IMR-90 (cell line): ENCODE measurements at regions not wholly inside any gene's neighbourhood (a gene's known extent, or its start where the extent isn't known, plus 50 kb on each side); places are given as distances from the start of the nearest gene placed in this dataset.

Experiments used
- ATAC-seq: fragments of 200-7000 bp; cut with Tn5 transposase; 2 replicates; pipeline ENCODE4 v1.9.1; 2020; ENCODE audit warnings: low read depth, mild to moderate bottlenecking, moderate library complexity
- BruUV-seq: library from RNA; stranded (reverse); fragments of 400-500 nt; replicated peaks from 2 replicates; lab custom pipeline; 2021; lab: Mats Ljungman, UMichigan
- CTCF ChIA-PET: fragments of 300-600 bp; formaldehyde crosslinking; extraction: SDS; loops from one replicate; lab custom pipeline; 2021; ENCODE audit warnings: antibody characterized with exemption; lab: Yijun Ruan, JAX
- POLR2A ChIA-PET: fragments of 300-600 bp; sonication (Branson Sonifier 250); formaldehyde crosslinking; loops from one replicate; lab custom pipeline; 2022; ENCODE audit warnings: antibody characterized with exemption; ENCODE audit not compliant: unreplicated experiment; lab: Charles Lee
- DNase-seq: peaks from one replicate; pipeline ENCODE4 v3.0.0; 2013
- H2AFZ ChIP-seq: replicated peaks from 2 replicates; pipeline ENCODE3; 2013; ENCODE audit warnings: low read length, mild to moderate bottlenecking; ENCODE audit not compliant: poor library complexity
- H2AK5ac ChIP-seq: 2 replicates; pipeline ENCODE4 v1.6.1; 2013; ENCODE audit warnings: low read depth, low read length, inconsistent platforms
- H2AK9ac ChIP-seq: replicated peaks from 2 replicates; pipeline ENCODE3; 2013; ENCODE audit warnings: mild to moderate bottlenecking, low read depth, low read length, moderate library complexity; ENCODE audit not compliant: poor library complexity
- H2BK120ac ChIP-seq: 2 replicates; pipeline ENCODE4 v1.6.1; 2013; ENCODE audit warnings: low read depth, low read length, inconsistent platforms
- H2BK15ac ChIP-seq: 3 replicates; pipeline ENCODE4 v1.6.1; 2013; ENCODE audit warnings: low read depth, low read length, inconsistent platforms
- H2BK20ac ChIP-seq: 2 replicates; pipeline ENCODE4 v1.6.1; 2013; ENCODE audit warnings: low read depth, mild to moderate bottlenecking, inconsistent platforms, low read length, moderate library complexity
- H2BK5ac ChIP-seq: 2 replicates; pipeline ENCODE4 v1.6.1; 2013; ENCODE audit warnings: mild to moderate bottlenecking, low read depth, low read length, inconsistent platforms; ENCODE audit not compliant: poor library complexity, severe bottlenecking
- H3K14ac ChIP-seq: replicated peaks from 2 replicates; pipeline ENCODE4 v1.6.1; 2013; ENCODE audit warnings: low read depth, low read length, inconsistent platforms
- H3K18ac ChIP-seq: 2 replicates; pipeline ENCODE4 v1.6.1; 2013; ENCODE audit warnings: low read depth, low read length, control low read depth
- H3K23ac ChIP-seq: 2 replicates; pipeline ENCODE4 v1.6.1; 2013; ENCODE audit warnings: low read depth, low read length, inconsistent platforms
- H3K27ac ChIP-seq: 2 replicates; pipeline ENCODE4 v1.5.1; 2013; ENCODE audit warnings: mild to moderate bottlenecking, control low read depth, low read length; ENCODE audit not compliant: insufficient read depth
- H3K27me3 ChIP-seq: 2 replicates; pipeline ENCODE4 v1.6.1; 2013; ENCODE audit warnings: low read length; ENCODE audit not compliant: control insufficient read depth, insufficient read depth
- H3K36me3 ChIP-seq: 2 replicates; pipeline ENCODE4 v1.6.1; 2013; ENCODE audit warnings: low read length, mixed read lengths; ENCODE audit not compliant: control insufficient read depth, insufficient read depth
- H3K4ac ChIP-seq: 2 replicates; pipeline ENCODE4 v1.6.1; 2013; ENCODE audit warnings: low read depth, low read length, inconsistent platforms
- H3K4me1 ChIP-seq: 2 replicates; pipeline ENCODE4 v1.6.1; 2013; ENCODE audit warnings: low read length, mixed read lengths; ENCODE audit not compliant: control insufficient read depth, insufficient read depth
- H3K4me2 ChIP-seq: 2 replicates; pipeline ENCODE4 v1.6.1; 2013; ENCODE audit warnings: low read depth, mild to moderate bottlenecking, control low read depth, low read length, moderate library complexity
- H3K4me3 ChIP-seq: 2 replicates; pipeline ENCODE4 v1.5.1; 2013; ENCODE audit warnings: low read depth, mild to moderate bottlenecking, control low read depth, low read length, moderate library complexity; ENCODE audit not compliant: insufficient read depth
- H3K56ac ChIP-seq: 2 replicates; pipeline ENCODE4 v1.6.1; 2013; ENCODE audit warnings: low read length, inconsistent platforms; ENCODE audit not compliant: insufficient read depth; ENCODE audit errors: extremely low read depth
- H3K79me1 ChIP-seq, 2 experiments: 2 replicates each; pipeline ENCODE4 v1.6.1; 2013; ENCODE audit warnings: low read length in 2 of 2, inconsistent platforms in 1 of 2, low read depth in 1 of 2
- H3K9ac ChIP-seq: 2 replicates; pipeline ENCODE4 v1.6.1; 2013; ENCODE audit warnings: low read depth, low read length, control low read depth
- H3K9me1 ChIP-seq: 2 replicates; pipeline ENCODE4 v1.6.1; 2013; ENCODE audit warnings: low read length, inconsistent platforms; ENCODE audit not compliant: insufficient read depth
- H3K9me3 ChIP-seq: 2 replicates; pipeline ENCODE4 v1.6.1; 2013; ENCODE audit warnings: low read length; ENCODE audit not compliant: control insufficient read depth, insufficient read depth
- H4K20me1 ChIP-seq: 2 replicates; pipeline ENCODE4 v1.6.1; 2013; ENCODE audit warnings: low read length, inconsistent platforms; ENCODE audit not compliant: insufficient read depth
- H4K5ac ChIP-seq: 2 replicates; pipeline ENCODE4 v1.6.1; 2013; ENCODE audit warnings: mild to moderate bottlenecking, low read depth, low read length, control low read depth
- H4K8ac ChIP-seq, 2 experiments: 2 replicates each; pipeline ENCODE4 v1.6.1; 2013; ENCODE audit warnings: low read depth in 2 of 2, low read length in 2 of 2, control low read depth in 1 of 2, inconsistent platforms in 1 of 2
- H4K91ac ChIP-seq: 2 replicates; pipeline ENCODE4 v1.6.1; 2013; ENCODE audit warnings: low read depth, low read length, inconsistent platforms; ENCODE audit not compliant: insufficient read depth
- CHD1 ChIP-seq: IDR thresholded peaks from 2 replicates; pipeline ENCODE4 v1.6.1; 2012; ENCODE audit warnings: low read depth, low read length, improper control_type of control experiment
- ELK1 ChIP-seq: fragments of 150-350 bp; IDR thresholded peaks from 2 replicates; pipeline ENCODE4 v1.6.1; 2016; ENCODE audit warnings: low read depth, mild to moderate bottlenecking, low read length, moderate library complexity, borderline replicate concordance
- MAFK ChIP-seq: IDR thresholded peaks from 2 replicates; pipeline ENCODE4 v1.6.1; 2012; ENCODE audit warnings: low read depth, low read length, improper control_type of control experiment
- MAZ ChIP-seq: IDR thresholded peaks from 2 replicates; pipeline ENCODE4 v1.6.1; 2012; ENCODE audit warnings: low read depth, mild to moderate bottlenecking, low read length, improper control_type of control experiment, moderate library complexity, borderline replicate concordance
- RAD21 ChIP-seq: IDR thresholded peaks from 2 replicates; pipeline ENCODE4 v1.6.1; 2012; ENCODE audit warnings: low read length, improper control_type of control experiment
- RCOR1 ChIP-seq: IDR thresholded peaks from 2 replicates; pipeline ENCODE4 v1.6.1; 2012; ENCODE audit warnings: mild to moderate bottlenecking, low read length, improper control_type of control experiment; ENCODE audit not compliant: insufficient replicate concordance
- SMC3 ChIP-seq: fragments of 150-350 bp; IDR thresholded peaks from 2 replicates; pipeline ENCODE4 v1.6.1; 2016; ENCODE audit warnings: low read depth, mild to moderate bottlenecking, antibody characterized with exemption, low read length, moderate library complexity
- USF2 ChIP-seq: fragments of 150-350 bp; IDR thresholded peaks from 2 replicates; pipeline ENCODE4 v1.6.1; 2017; ENCODE audit warnings: mild to moderate bottlenecking, antibody characterized with exemption, low read length, low read depth
- WGBS, 2 experiments: methylation state at CpG; one replicate each; pipeline versions ENCODE4 v1.1.5 to v1.1.7; 2013; ENCODE audit warnings: missing lambda C conversion rate in 2 of 2; ENCODE audit not compliant: insufficient read length in 1 of 2; ENCODE audit errors: extremely low coverage in 2 of 2; 5-methylcytosine and 5-hydroxymethylcytosine counted together
- dilution Hi-C: fragments of 300-500 bp; cut with HindIII; formaldehyde crosslinking; loops from one replicate; pipeline ENCODE4 v1.14.3; 2018; ENCODE audit warnings: low sequenced_read_pairs; ENCODE audit not compliant: unreplicated experiment
- in situ Hi-C: fragments of 300-500 bp; cut with MboI; formaldehyde crosslinking; loops from 3 replicates; pipeline ENCODE4 v1.14.3; 2019; ENCODE audit warnings: low sequenced_read_pairs, inconsistent platforms, mixed read lengths
- intact Hi-C: fragments of 100-400 bp; cut with micrococcal nuclease; formaldehyde crosslinking; loops from 2 replicates; pipeline ENCODE4 v1.10.0; 2022

- BruUV-seq = no TSS peak
- Histone ChIP-seq H4K5ac (no peak overlapping the region), H2BK20ac (no peak overlapping the region), H2AFZ (no peak overlapping the region), H3K56ac (no peak overlapping the region), H3K79me1 (no peaks in the 10 kb centered on the region), H3K18ac (no peak overlapping the region), H2BK120ac (no peak overlapping the region), H3K14ac (no peak overlapping the region), H4K91ac (no peak overlapping the region), H4K20me1 (no peaks in the 10 kb centered on the region), H3K23ac (no peak overlapping the region), H2AK9ac (no peak overlapping the region), H2AK5ac (no peak overlapping the region), H2BK5ac (no peak overlapping the region), H3K9me1 (no peaks in the 10 kb centered on the region), H3K36me3 (no peaks in the 10 kb centered on the region), H2BK15ac (no peak overlapping the region), H4K8ac (no peak overlapping the region), H3K9ac (no peak overlapping the region), H3K9me3 (no peaks in the 10 kb centered on the region; the same call in 1 of the 2 replicates), H3K27me3 (peaks cover 8% of the 10 kb centered on the region), H3K4me2 (no peak overlapping the region), H3K4me1 (peaks cover 7% of the 10 kb centered on the region), H3K27ac (no peak overlapping the region), H3K4me3 (no peak overlapping the region), H3K4ac (no peak overlapping the region)
- ChIA-PET CTCF (no interaction called here), POLR2A (no interaction called here)
- intact Hi-C loops = no loop called here
- dilution Hi-C loops = no loop called here
- in situ Hi-C loops = no loop called here
- DNase-seq = no peak
- no peak for ATAC-seq
- WGBS, 2 experiments = no CpG with 5 or more reads among the region's 5 CpGs
- no peak for TF ChIP-seq RCOR1
- TF ChIP-seq USF2 = no peak
- TF ChIP-seq RAD21 = no peak
- TF ChIP-seq MAFK = no peak
- no peak for TF ChIP-seq ELK1
- TF ChIP-seq CHD1 = no peak
- no peak for TF ChIP-seq MAZ
- no peak for TF ChIP-seq SMC3
Measured at GRCh38 chr10:29026802-29027580, 261.9 kb upstream of the LYZL1 start.
